Psoas muscle (tissue), 7 donors: ENCODE measurements at regions not wholly inside any gene's neighbourhood (a gene's known extent, or its start where the extent isn't known, plus 50 kb on each side); places are given as distances from the start of the nearest gene placed in this dataset.
A peak's percentile ranks its signal among the peaks of the same experiment; 100 is the strongest.

ENCODE experiments used
- ATAC-seq, 4 donors: fragments of 200-7000 bp; cut with Tn5 transposase; one replicate each; pipeline ENCODE4 v1.9.1; 2020; ENCODE audit warnings: moderate library complexity in 3 of 4, mild to moderate bottlenecking in 2 of 4
- DNase-seq, 2 donors: peaks; one replicate each; pipeline ENCODE4 v3.0.0-alpha.2; 2020
- H3K27ac ChIP-seq: fragments of 200-600 bp; one replicate; pipeline ENCODE4 v1.8.0; 2022
- H3K27me3 ChIP-seq, 3 donors: fragments of 200-600 bp in 1 of 3; one replicate each; pipeline versions ENCODE4 v1.6.1 to v1.8.0; 2013 to 2022; ENCODE audit warnings: low read length in 2 of 3, mild to moderate bottlenecking in 2 of 3, moderate library complexity in 1 of 3; ENCODE audit not compliant: insufficient read depth in 3 of 3
- H3K36me3 ChIP-seq, 2 donors: fragments of 200-600 bp in 1 of 2; one replicate each; pipeline versions ENCODE4 v1.6.1 to v1.8.0; 2013 to 2022; ENCODE audit warnings: low read depth in 1 of 2, mild to moderate bottlenecking in 1 of 2, moderate library complexity in 1 of 2; ENCODE audit not compliant: insufficient read depth in 1 of 2
- H3K4me1 ChIP-seq: fragments of 200-600 bp; one replicate; pipeline ENCODE4 v1.8.0; 2022
- H3K4me3 ChIP-seq: fragments of 200-600 bp; one replicate; pipeline ENCODE4 v1.8.0; 2022; ENCODE audit warnings: mild to moderate bottlenecking
- H3K9me3 ChIP-seq: fragments of 200-600 bp; one replicate; pipeline ENCODE4 v1.8.0; 2022
- WGBS, 3 donors: extraction: QIAGEN DNeasy Blood & Tissue Kit; methylation state at CpG; one replicate each; pipeline versions ENCODE4 v1.1.6 to v1.1.7; 2013; 5-methylcytosine and 5-hydroxymethylcytosine counted together
- intact Hi-C, 2 donors: fragments of 100-400 bp; cut with DNase I; formaldehyde crosslinking; loops; one replicate each; pipeline versions ENCODE4 v1.11.0 to v1.14.2; 2022
- TF ChIP-seq, protein P1 (sequence below): fragments of 200-600 bp; IDR thresholded peaks from one replicate; pipeline ENCODE4 v1.8.0; 2022; ENCODE audit warnings: antibody characterized with exemption
- donor health status: healthy with polysubstance abuse.
- donor health status: DM: no; HTN: no; CAD: no; lungs with moderate emphysema.
- donor health status: Bipolar disorder and iron deficiency.
- donor health status: healthy.
- donor health status: DM: yes; HTN: yes; CAD: no.
- donor health status: DM: no; HTN: no; CAD: no.
- donor health status: DM: yes; HTN: yes; CAD: no.

DNA sequence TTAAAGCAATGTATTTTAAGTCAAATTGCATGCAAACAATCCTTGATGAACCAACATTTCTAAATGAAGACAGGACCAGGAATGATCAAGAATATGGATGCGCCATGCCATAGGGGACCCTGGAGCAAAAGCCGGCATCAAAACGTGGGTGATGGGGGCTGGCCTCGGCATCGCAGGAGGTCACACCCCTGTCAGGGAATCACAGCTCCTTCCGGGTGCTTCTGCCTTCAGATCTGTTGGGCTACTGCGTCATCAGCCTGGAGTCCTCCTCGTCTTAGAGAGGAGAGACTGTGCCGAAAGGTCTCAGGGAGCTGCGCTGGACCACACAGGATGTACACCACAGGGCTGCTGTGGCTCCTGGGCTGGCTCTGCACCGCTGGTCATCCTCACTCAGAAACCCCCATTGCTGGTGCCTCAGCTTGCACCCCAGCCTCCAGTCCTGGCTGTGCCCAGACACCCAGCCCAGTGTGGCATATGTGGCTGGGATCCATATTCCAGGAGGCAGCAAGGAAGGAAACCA lies 152.9 kb upstream of the PPP1R26 start:
- Histone ChIP-seq H3K9me3 (peaks cover 6% of the 10 kb centered on the region), H3K4me3 (no peak overlapping the region), H3K27ac (no peak overlapping the region), H3K4me1 (no peaks in the 10 kb centered on the region), H3K36me3 (no peaks in the 10 kb centered on the region), H3K27me3 (peaks cover 0 to 38% (median 7%) of the 10 kb centered on the region in 3 donors)
- TF ChIP-seq, protein P1, sequence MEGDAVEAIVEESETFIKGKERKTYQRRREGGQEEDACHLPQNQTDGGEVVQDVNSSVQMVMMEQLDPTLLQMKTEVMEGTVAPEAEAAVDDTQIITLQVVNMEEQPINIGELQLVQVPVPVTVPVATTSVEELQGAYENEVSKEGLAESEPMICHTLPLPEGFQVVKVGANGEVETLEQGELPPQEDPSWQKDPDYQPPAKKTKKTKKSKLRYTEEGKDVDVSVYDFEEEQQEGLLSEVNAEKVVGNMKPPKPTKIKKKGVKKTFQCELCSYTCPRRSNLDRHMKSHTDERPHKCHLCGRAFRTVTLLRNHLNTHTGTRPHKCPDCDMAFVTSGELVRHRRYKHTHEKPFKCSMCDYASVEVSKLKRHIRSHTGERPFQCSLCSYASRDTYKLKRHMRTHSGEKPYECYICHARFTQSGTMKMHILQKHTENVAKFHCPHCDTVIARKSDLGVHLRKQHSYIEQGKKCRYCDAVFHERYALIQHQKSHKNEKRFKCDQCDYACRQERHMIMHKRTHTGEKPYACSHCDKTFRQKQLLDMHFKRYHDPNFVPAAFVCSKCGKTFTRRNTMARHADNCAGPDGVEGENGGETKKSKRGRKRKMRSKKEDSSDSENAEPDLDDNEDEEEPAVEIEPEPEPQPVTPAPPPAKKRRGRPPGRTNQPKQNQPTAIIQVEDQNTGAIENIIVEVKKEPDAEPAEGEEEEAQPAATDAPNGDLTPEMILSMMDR = no peak
- no peak for ATAC-seq
- intact Hi-C loops = no loop called here
- DNase-seq = no peak
- WGBS, 3 donors = 89 to 93% (median 90%) methylated on average over 11 of the region's 11 CpGs

DNA sequence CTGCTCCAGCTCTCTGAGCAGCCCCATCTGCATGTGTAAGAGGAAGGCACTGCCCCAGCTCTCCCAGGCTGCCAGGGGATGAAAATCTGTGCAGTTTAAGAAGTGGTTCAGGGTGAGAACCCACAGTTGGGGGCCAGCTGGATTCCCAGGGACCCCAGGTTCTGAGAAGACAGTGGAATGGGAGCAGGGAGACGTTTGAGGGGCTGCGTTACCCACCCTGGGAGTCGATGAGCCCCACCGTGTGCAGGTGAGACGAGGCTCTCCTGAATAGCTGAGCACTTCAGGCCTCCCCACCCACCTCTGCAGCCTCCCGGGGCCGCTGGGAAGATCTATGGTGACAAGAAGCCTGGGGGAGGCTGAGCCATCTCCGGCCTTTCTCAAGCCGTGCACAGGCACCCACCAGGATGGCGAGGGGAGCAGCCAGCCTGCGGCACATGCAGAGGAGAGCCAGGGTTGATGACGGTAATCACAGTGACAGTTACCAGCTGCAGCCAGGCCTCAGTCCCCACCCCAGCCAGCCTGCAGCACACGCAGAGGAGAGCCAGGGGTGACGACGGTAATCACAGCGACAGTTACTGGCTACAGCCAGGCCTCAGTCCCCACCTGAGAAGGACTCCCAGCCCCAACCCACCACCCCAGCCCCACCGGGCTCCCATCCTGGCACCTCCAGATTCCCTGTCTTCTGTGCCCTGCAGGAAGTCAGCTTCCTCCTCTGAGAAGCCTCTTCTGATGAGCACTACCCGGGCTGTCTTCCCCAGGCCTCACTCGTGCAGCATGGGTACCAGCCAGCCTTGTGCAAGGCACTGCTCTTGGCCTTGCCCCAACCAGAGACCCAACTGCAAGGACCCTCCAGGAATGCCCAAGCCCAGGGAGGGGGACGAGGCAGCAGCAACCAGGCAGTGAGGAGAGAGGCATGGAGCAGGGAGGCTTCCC lies 150.8 kb upstream of the PPP1R26 start:
- intact Hi-C loops = no loop called here
- TF ChIP-seq, protein P1 = no peak
- no peak overlapping the region for H3K4me3 ChIP-seq
- peak in 1 of 2 donors; percentile 36 for DNase-seq
- 50 to 64% (median 55%) methylated on average over 17 to 20 of the region's 20 CpGs for WGBS, 3 donors
- peaks cover 6% of the 10 kb centered on the region for H3K9me3 ChIP-seq
- peaks cover 0 to 34% (median 4%) of the 10 kb centered on the region in 3 donors for H3K27me3 ChIP-seq
- H3K36me3 ChIP-seq = no peaks in the 10 kb centered on the region
- no peak overlapping the region for H3K27ac ChIP-seq
- no peaks in the 10 kb centered on the region for H3K4me1 ChIP-seq
- ATAC-seq = no peak

DNA sequence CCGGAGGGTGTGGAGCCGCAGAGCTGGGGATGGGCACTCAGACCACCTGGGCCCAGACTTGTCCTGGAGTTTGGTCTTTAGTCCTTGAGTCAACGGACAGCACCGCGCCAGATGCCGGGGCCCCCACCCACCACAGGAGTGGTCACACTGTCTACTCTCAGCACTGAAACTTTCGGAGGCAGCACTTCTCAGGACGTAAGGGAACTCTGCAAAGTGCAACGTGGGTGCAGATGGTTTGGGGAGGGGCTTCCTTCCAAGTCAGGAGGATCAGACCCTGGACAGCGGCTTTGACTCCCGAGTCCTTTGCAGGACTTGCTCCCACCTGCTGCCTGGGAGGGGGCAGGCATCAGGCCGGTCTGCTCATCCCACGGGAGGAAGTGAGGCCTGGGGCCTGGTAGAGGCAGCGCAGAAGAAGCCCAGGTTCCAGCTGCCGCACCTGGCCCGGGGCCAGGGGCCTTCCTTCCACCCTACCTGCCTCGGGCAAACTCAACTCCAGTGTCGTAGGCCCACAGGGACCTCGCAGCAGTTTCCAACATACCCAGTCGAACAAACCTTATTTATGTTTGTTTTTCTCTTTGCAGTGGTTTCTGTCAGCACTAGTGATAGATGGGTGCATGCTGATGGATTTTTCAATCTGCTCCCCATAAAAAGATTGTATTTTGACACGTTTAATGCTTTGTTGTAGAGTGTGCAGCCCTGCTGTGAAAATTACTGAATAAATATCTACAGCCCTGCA lies 149.8 kb upstream of the PPP1R26 start:
- Histone ChIP-seq H3K27ac (no peak overlapping the region), H3K9me3 (peaks cover 6% of the 10 kb centered on the region), H3K27me3 (peaks cover 0 to 34% (median 4%) of the 10 kb centered on the region in 3 donors), H3K36me3 (no peaks in the 10 kb centered on the region), H3K4me3 (no peak overlapping the region), H3K4me1 (no peaks in the 10 kb centered on the region)
- intact Hi-C loops = no loop called here
- ATAC-seq = no peak
- DNase-seq = peak in 1 of 2 donors; percentile 45
- WGBS, 3 donors = 45 to 46% (median 46%) methylated on average over 21 of the region's 21 CpGs
- TF ChIP-seq, protein P1 = no peak

DNA sequence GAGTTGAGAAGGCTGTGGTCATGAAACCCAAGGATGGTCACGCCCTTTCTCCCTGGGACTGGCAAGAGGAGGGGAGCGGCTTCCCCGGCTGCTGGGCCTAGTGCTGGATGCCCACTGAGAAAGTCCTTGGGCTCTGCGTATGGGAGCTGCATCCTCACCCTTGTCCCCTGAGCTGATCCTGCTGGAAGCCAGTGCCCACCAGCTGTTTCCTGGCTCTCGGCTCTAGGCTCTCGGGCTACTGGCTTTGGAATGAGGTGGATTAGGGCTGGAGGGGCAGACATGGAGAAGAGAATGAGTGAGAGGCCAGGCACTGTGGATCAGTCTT lies 149.3 kb upstream of the PPP1R26 start:
- Histone ChIP-seq H3K27ac (no peak overlapping the region), H3K27me3 (peaks cover 0 to 29% (median 4%) of the 10 kb centered on the region in 3 donors), H3K4me3 (no peak overlapping the region), H3K9me3 (peaks cover 6% of the 10 kb centered on the region), H3K36me3 (no peaks in the 10 kb centered on the region), H3K4me1 (no peaks in the 10 kb centered on the region)
- WGBS, 3 donors = 43 to 54% (median 46%) methylated on average over 6 of the region's 6 CpGs
- TF ChIP-seq, protein P1 = no peak
- intact Hi-C loops = no loop called here
- no peak for DNase-seq
- ATAC-seq = no peak
